Coronary artery (tissue), 2 donors: ENCODE measurements at regions not wholly inside any gene's neighbourhood (a gene's known extent, or its start where the extent isn't known, plus 50 kb on each side); places are given as distances from the start of the nearest gene placed in this dataset.
"Not testable (repeated sequence)": the region's sequence is repeated elsewhere in the genome, so short reads cannot be mapped to it uniquely, and the experiment has no call there.

Experiments
- DNase-seq: peaks from one replicate; pipeline ENCODE4 v3.0.0-alpha.2; 2017; ENCODE audit warnings: low spot score
- H3K27ac ChIP-seq, 2 donors: fragments of 200-600 bp; sonication (generic); one replicate each; pipeline ENCODE4 v1.5.1; 2016 to 2019
- H3K4me3 ChIP-seq: fragments of 200-600 bp; sonication (generic); 2 replicates; pipeline ENCODE4 v1.5.1; 2016; ENCODE audit warnings: mild to moderate bottlenecking, moderate library complexity
- TF ChIP-seq, protein P1 (sequence below): fragments of 200-600 bp; sonication (generic); IDR thresholded peaks from one replicate; pipeline ENCODE4 v1.5.1; 2019; ENCODE audit warnings: antibody characterized with exemption

DNA sequence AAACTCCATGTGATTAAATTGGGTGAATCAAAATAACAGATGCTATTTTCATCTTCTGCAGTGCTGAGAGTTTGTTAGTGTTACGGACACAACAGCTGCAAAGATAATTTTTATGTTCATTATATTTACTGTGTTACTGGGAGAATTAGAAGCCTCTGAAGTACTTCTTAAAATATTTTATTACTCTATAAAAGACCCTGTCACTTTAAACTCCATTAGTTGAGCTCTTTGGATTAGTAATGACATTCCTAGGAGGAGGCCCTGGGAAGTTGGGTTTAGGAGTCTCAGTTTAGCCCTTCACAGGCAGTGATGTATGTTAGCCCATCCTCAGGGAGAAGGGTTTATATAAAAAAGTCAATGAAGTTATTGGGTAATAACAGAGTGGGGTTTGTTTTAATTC is 596.7 kb downstream of the JRKL start:
- Histone ChIP-seq H3K27ac (no peak overlapping the region), H3K4me3 (no peak overlapping the region)
- TF ChIP-seq, protein P1, sequence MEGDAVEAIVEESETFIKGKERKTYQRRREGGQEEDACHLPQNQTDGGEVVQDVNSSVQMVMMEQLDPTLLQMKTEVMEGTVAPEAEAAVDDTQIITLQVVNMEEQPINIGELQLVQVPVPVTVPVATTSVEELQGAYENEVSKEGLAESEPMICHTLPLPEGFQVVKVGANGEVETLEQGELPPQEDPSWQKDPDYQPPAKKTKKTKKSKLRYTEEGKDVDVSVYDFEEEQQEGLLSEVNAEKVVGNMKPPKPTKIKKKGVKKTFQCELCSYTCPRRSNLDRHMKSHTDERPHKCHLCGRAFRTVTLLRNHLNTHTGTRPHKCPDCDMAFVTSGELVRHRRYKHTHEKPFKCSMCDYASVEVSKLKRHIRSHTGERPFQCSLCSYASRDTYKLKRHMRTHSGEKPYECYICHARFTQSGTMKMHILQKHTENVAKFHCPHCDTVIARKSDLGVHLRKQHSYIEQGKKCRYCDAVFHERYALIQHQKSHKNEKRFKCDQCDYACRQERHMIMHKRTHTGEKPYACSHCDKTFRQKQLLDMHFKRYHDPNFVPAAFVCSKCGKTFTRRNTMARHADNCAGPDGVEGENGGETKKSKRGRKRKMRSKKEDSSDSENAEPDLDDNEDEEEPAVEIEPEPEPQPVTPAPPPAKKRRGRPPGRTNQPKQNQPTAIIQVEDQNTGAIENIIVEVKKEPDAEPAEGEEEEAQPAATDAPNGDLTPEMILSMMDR = no peak
- DNase-seq = no peak

DNA sequence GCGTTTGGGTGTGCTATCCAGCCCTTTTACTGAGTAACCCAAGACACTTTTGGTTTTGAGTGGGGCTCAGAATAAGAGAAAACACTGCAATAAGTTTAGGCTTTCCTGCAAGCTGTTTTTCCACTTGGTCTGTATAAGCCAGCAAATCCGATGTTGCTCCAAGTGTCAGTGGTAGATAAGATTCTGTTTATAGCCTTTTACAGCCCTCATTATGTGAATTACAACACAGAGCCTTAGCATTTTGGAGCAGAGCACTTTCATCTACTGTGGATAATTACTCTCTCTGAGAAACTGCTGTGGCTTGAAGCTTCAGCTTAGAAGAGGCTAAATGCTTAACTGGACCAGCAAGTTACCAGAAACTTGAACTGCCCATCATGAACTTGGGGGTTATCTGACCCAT is 601.1 kb downstream of the JRKL start:
- H3K4me3 ChIP-seq = no peak overlapping the region
- no peak for DNase-seq
- TF ChIP-seq, protein P1 = no peak
- no peak overlapping the region for H3K27ac ChIP-seq

DNA sequence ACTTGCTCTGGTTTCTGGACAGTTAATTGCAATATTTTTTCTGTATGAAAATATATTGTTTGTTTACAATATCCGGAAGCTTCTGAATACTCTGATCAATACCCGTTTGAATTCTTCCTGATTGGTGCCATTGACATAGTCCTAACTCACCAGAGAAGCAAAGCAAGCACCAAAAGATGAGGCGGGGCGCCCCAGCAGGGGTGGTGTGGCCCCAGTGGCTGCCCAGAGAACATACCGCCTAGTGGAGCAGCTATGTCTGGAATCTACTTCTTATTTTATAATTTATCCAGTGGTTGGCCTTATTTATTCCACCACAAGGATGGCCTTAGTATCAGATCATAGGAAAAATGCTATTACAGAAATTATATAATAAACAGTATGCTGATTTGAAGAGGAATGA is 610.7 kb downstream of the JRKL start:
- DNase-seq = no peak
- TF ChIP-seq, protein P1 = no peak
- Histone ChIP-seq H3K27ac (no peak overlapping the region), H3K4me3 (no peak overlapping the region)

DNA sequence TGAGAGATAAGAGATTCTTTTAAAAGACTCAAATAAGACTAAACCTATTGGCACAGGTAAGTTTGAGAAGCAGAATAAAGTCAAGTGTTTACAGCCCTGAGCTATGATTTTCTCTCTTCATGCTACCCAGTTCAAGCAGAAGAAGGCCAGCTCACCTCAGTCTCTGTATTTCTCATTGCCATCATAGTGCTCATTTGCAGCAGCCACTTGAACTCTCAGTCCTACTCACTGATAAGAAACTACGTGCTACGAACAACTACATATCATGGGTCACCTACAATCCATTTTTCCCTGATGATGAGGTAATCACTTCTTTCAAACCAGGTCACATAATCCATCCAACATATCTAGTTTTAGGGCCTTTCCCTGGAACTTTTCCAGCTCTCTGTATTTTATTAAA is 617.5 kb downstream of the JRKL start:
- TF ChIP-seq, protein P1 = no peak
- no peak for DNase-seq

DNA sequence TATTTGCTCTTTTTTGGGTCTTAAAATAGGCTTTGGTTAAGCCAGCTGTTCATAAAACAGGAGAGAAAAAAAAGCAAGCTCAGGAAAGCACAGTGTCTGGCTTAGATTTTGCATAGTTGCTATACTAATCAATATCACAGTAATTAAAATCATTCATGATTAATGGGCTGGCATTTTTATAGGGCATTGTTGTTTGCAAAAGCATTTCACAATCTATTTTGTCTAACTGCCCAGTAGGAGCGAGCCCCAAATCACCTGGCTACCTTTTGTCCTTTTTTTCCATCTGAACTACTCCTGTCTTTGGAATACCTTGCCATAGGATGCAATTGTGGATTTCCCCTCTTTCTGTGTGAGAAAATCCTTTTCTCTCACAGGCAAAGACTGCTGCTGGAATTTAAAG is 619.8 kb downstream of the JRKL start:
- no peak overlapping the region for H3K27ac ChIP-seq
- H3K4me3 ChIP-seq = no peak overlapping the region
- TF ChIP-seq, protein P1 = no peak

More for the DNA sequence above, 617.5 kb downstream of the JRKL start:
- Histone ChIP-seq H3K27ac (no peak overlapping the region), H3K4me3 (no peak overlapping the region)

DNA sequence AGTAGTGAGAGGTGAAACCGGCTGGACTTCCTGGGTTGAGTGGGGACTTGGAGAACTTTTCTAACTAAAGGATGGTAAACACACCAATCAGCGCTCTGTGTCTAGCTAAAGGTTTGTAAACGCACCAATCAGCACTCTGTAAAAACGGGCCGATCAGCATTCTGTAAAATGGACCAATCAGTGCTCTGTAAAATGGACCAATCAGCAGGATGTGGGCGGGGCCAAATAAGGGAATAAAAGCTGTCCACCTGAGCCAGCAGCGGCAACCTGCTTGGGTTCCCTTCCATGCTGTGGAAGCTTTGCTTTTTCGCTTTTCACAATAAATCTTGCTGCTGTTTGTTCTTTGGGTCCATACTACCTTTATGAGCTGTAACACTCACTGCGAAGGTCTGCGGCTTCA is 621.2 kb downstream of the JRKL start:
- not testable (repeated sequence) for H3K27ac ChIP-seq, DNase-seq, H3K4me3 ChIP-seq

More for the DNA sequence above, 619.8 kb downstream of the JRKL start:
- no peak for DNase-seq

DNA sequence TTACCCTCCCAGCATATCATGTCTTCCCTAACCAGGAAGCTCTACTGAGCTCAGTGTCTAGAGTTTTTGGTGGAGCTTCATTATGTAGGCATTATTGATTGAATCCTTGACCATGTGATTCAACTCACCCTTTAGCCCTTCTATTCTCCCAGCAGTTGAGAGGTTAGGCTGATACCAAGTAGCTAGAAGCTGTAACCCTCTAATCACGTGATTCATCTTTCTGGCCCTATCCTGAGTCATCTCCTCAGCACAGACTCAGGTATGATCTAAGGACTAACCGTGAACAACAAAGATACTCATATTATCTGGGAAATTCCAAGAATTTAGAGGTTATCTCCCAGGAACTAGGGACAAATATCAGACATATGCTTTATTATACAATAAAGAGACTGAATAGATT is 625.5 kb downstream of the JRKL start:
- Histone ChIP-seq H3K27ac (no peak overlapping the region), H3K4me3 (no peak overlapping the region)
- TF ChIP-seq, protein P1 = no peak
- DNase-seq = no peak

DNA sequence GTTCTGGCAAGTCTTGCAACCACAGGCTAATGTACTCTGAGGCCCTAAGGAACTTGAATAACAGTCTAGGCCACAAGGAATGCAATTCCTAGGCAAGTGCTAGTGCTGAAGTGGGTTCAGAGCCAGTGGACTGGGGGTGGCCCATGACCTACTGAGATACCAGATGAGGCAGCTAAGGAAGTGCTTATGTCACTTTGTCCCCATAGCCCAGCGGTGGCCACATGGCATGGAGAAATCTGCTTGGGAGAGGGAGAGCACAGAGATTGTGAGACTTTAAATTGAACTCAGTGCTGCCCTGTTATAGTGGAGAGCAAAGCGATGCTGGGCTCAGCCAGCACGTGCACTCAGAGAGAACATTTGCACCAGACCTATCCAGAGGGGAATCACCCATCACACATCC is 629.5 kb downstream of the JRKL start:
- Histone ChIP-seq H3K4me3 (no peak overlapping the region), H3K27ac (no peak overlapping the region)
- TF ChIP-seq, protein P1 = no peak
- no peak for DNase-seq
